Ovary (tissue), 3 donors: ENCODE measurements at regions not wholly inside any gene's neighbourhood (a gene's known extent, or its start where the extent isn't known, plus 50 kb on each side); places are given as distances from the start of the nearest gene placed in this dataset.

Source experiments
- EP300 ChIP-seq: sonication (generic); formaldehyde crosslinking; IDR thresholded peaks from one replicate; pipeline ENCODE4 v1.6.1; 2017; ENCODE audit warnings: antibody characterized with exemption
- POLR2A ChIP-seq: fragments of 450-650 bp; IDR thresholded peaks from one replicate; pipeline ENCODE4 v1.6.1; 2017; ENCODE audit warnings: antibody characterized with exemption, mild to moderate bottlenecking, moderate library complexity
- TF ChIP-seq, protein P1 (sequence below), 3 donors: fragments of 450-650 bp in 2 of 3; fragments of 200-600 bp in 1 of 3; IDR thresholded peaks; one replicate each; pipeline versions ENCODE4 v1.5.1 to v1.8.0; 2016 to 2022; ENCODE audit warnings: antibody characterized with exemption in 3 of 3, mild to moderate bottlenecking in 1 of 3
- donor health status: DM: no; HTN: no; CAD: no.

DNA sequence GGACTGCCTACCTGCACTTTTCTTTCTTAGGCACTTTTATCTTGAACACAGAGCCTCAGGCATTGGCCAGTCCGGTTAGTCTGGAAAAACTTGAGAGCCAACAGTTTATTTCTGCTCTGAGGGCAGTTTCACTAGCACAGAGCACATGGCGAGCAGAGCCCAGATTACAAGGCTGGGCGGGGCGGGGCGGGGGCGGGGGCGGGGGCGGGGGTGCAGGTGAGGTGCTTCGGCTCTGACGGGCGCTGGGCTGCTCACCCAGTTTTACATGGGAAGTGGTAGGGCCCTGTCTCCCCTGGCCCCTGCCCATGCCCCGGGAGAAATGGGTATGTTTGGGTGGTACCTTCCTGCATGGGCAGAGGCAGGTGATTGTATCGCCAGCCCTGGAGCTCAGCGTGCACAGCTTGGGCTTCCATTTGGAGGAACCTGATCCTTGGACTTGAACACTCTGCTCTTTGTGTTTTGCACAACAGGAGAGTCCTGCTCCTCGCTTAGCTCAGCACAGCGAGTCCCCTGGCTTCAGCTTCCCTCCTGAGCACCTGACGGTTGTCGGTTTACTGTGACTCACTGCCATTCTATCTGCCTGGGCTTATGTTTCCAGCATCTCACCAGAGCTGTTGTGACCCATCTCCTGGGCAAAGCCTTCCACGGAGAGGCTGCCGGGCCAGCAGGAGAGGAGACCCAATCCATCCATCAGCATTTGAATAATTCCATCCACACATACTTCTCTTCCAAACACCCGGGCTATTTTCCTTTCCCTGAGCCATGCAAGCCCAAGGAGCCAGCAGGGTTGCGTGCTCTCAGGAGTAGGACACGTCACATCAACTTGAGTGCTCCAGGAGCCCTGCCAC lies 108.5 kb downstream of the ARF6 start:
- TF ChIP-seq, protein P1, sequence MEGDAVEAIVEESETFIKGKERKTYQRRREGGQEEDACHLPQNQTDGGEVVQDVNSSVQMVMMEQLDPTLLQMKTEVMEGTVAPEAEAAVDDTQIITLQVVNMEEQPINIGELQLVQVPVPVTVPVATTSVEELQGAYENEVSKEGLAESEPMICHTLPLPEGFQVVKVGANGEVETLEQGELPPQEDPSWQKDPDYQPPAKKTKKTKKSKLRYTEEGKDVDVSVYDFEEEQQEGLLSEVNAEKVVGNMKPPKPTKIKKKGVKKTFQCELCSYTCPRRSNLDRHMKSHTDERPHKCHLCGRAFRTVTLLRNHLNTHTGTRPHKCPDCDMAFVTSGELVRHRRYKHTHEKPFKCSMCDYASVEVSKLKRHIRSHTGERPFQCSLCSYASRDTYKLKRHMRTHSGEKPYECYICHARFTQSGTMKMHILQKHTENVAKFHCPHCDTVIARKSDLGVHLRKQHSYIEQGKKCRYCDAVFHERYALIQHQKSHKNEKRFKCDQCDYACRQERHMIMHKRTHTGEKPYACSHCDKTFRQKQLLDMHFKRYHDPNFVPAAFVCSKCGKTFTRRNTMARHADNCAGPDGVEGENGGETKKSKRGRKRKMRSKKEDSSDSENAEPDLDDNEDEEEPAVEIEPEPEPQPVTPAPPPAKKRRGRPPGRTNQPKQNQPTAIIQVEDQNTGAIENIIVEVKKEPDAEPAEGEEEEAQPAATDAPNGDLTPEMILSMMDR (IDR thresholded peaks at IDR 0.05) = no peak
- TF ChIP-seq POLR2A (no peak), EP300 (no peak)
